ENCODE measurements at regions not wholly inside any gene's neighbourhood (a gene's known extent, or its start where the extent isn't known, plus 50 kb on each side); places are given as distances from the start of the nearest gene placed in this dataset.

- Histone ChIP-seq H3K36me3 (ENCODE audit: insufficient read depth) (no peaks in the 10 kb centered on the region), H3K27ac (ENCODE audit: low read depth) (no peak overlapping the region), H3K4me3 (ENCODE audit: low read depth, low read length) (no peak overlapping the region), H3K4me1 (ENCODE audit: insufficient read depth) (no peaks in the 10 kb centered on the region)
- 79% methylated on average over 6 of the region's 6 CpGs for WGBS
- no peak for DNase-seq (ENCODE audit: extremely low spot score)
Measured at GRCh38 chr4:54484383-54484782, 173.4 kb upstream of the KIT start.

- no peak overlapping the region for H3K27ac ChIP-seq (ENCODE audit: low read depth)
- no peak for DNase-seq (ENCODE audit: extremely low spot score)
- WGBS: 91% methylated on average over 2 of the region's 2 CpGs
- H3K4me3 ChIP-seq (ENCODE audit: low read depth, low read length): no peak overlapping the region
- no peaks in the 10 kb centered on the region for H3K36me3 ChIP-seq (ENCODE audit: insufficient read depth)
- no peaks in the 10 kb centered on the region for H3K4me1 ChIP-seq (ENCODE audit: insufficient read depth)
Measured at GRCh38 chr4:54487491-54487890, 170.3 kb upstream of the KIT start.

GRCh38 chr4:54493862-54494261 is 163.9 kb upstream of the KIT start:
- 81% methylated on average over 3 of the region's 3 CpGs for WGBS
- no peaks in the 10 kb centered on the region for H3K4me1 ChIP-seq (ENCODE audit: insufficient read depth)
- no peak overlapping the region for H3K27ac ChIP-seq (ENCODE audit: low read depth)
- no peaks in the 10 kb centered on the region for H3K36me3 ChIP-seq (ENCODE audit: insufficient read depth)
- H3K4me3 ChIP-seq (ENCODE audit: low read depth, low read length): no peak overlapping the region
- DNase-seq (ENCODE audit: extremely low spot score): no peak

- no peak for DNase-seq (ENCODE audit: extremely low spot score)
- Histone ChIP-seq H3K27ac (ENCODE audit: low read depth) (no peak overlapping the region), H3K4me3 (ENCODE audit: low read depth, low read length) (no peak overlapping the region), H3K36me3 (ENCODE audit: insufficient read depth) (no peaks in the 10 kb centered on the region), H3K4me1 (ENCODE audit: insufficient read depth) (no peaks in the 10 kb centered on the region)
- WGBS: 88% methylated on average over 7 of the region's 7 CpGs
Measured at GRCh38 chr4:54495091-54495490, 162.7 kb upstream of the KIT start.

GRCh38 chr4:54495641-54496040 is 162.1 kb upstream of the KIT start:
- H3K4me1 ChIP-seq (ENCODE audit: insufficient read depth): no peaks in the 10 kb centered on the region

GRCh38 chr4:54496412-54496811 is 161.3 kb upstream of the KIT start:
- WGBS: 77% methylated on average over 5 of the region's 5 CpGs
- no peak for DNase-seq (ENCODE audit: extremely low spot score)
- Histone ChIP-seq H3K36me3 (ENCODE audit: insufficient read depth) (no peaks in the 10 kb centered on the region), H3K4me1 (ENCODE audit: insufficient read depth) (no peaks in the 10 kb centered on the region), H3K4me3 (ENCODE audit: low read depth, low read length) (no peak overlapping the region), H3K27ac (ENCODE audit: low read depth) (no peak overlapping the region)

More at GRCh38 chr4:54495641-54496040, 162.1 kb upstream of the KIT start:
- Histone ChIP-seq H3K36me3 (ENCODE audit: insufficient read depth) (no peaks in the 10 kb centered on the region), H3K4me3 (ENCODE audit: low read depth, low read length) (no peak overlapping the region), H3K27ac (ENCODE audit: low read depth) (no peak overlapping the region)
- DNase-seq (ENCODE audit: extremely low spot score): no peak
- 87% methylated on average over 3 of the region's 3 CpGs for WGBS

GRCh38 chr4:54497947-54498346 is 159.8 kb upstream of the KIT start:
- Histone ChIP-seq H3K4me3 (ENCODE audit: low read depth, low read length) (no peak overlapping the region), H3K36me3 (ENCODE audit: insufficient read depth) (no peaks in the 10 kb centered on the region), H3K4me1 (ENCODE audit: insufficient read depth) (no peaks in the 10 kb centered on the region), H3K27ac (ENCODE audit: low read depth) (no peak overlapping the region)
- 62% methylated on average over 3 of the region's 3 CpGs for WGBS
- DNase-seq (ENCODE audit: extremely low spot score): no peak

- no peak for DNase-seq (ENCODE audit: extremely low spot score)
- WGBS: 63% methylated on average over 1 of the region's 1 CpG
Measured at GRCh38 chr4:54498661-54499111, 159.1 kb upstream of the KIT start.

GRCh38 chr4:54499308-54500074 is 158.3 kb upstream of the KIT start:
- Histone ChIP-seq H3K27ac (ENCODE audit: low read depth) (no peak overlapping the region), H3K4me1 (ENCODE audit: insufficient read depth) (no peaks in the 10 kb centered on the region), H3K36me3 (ENCODE audit: insufficient read depth) (no peaks in the 10 kb centered on the region), H3K4me3 (ENCODE audit: low read depth, low read length) (no peak overlapping the region)
- DNase-seq (ENCODE audit: extremely low spot score): no peak
- WGBS: 56% methylated on average over 7 of the region's 7 CpGs

More at GRCh38 chr4:54498661-54499111, 159.1 kb upstream of the KIT start:
- Histone ChIP-seq H3K36me3 (ENCODE audit: insufficient read depth) (no peaks in the 10 kb centered on the region), H3K4me1 (ENCODE audit: insufficient read depth) (no peaks in the 10 kb centered on the region), H3K4me3 (ENCODE audit: low read depth, low read length) (no peak overlapping the region), H3K27ac (ENCODE audit: low read depth) (no peak overlapping the region)

- H3K4me1 ChIP-seq (ENCODE audit: insufficient read depth): no peaks in the 10 kb centered on the region
- H3K36me3 ChIP-seq (ENCODE audit: insufficient read depth): no peaks in the 10 kb centered on the region
- no peak for DNase-seq (ENCODE audit: extremely low spot score)
- H3K4me3 ChIP-seq (ENCODE audit: low read depth, low read length): no peak overlapping the region
- no peak overlapping the region for H3K27ac ChIP-seq (ENCODE audit: low read depth)
Measured at GRCh38 chr4:54505362-54505761, 152.4 kb upstream of the KIT start.

- DNase-seq (ENCODE audit: extremely low spot score): no peak
- Histone ChIP-seq H3K4me1 (ENCODE audit: insufficient read depth) (no peaks in the 10 kb centered on the region), H3K27ac (ENCODE audit: low read depth) (no peak overlapping the region), H3K36me3 (ENCODE audit: insufficient read depth) (no peaks in the 10 kb centered on the region), H3K4me3 (ENCODE audit: low read depth, low read length) (no peak overlapping the region)
- WGBS: 90% methylated on average over 7 of the region's 7 CpGs
Measured at GRCh38 chr4:54505996-54506395, 151.8 kb upstream of the KIT start.

- Histone ChIP-seq H3K36me3 (ENCODE audit: insufficient read depth) (no peaks in the 10 kb centered on the region), H3K4me3 (ENCODE audit: low read depth, low read length) (no peak overlapping the region), H3K27ac (ENCODE audit: low read depth) (no peak overlapping the region), H3K4me1 (ENCODE audit: insufficient read depth) (no peaks in the 10 kb centered on the region)
- 86% methylated on average over 6 of the region's 6 CpGs for WGBS
- no peak for DNase-seq (ENCODE audit: extremely low spot score)
Measured at GRCh38 chr4:54509057-54509456, 148.7 kb upstream of the KIT start.

GRCh38 chr4:54513204-54513603 is 144.6 kb upstream of the KIT start:
- Histone ChIP-seq H3K4me3 (ENCODE audit: low read depth, low read length) (no peak overlapping the region), H3K36me3 (ENCODE audit: insufficient read depth) (no peaks in the 10 kb centered on the region), H3K27ac (ENCODE audit: low read depth) (no peak overlapping the region), H3K4me1 (ENCODE audit: insufficient read depth) (peaks cover 2% of the 10 kb centered on the region)
- no peak for DNase-seq (ENCODE audit: extremely low spot score)
- 36% methylated on average over 6 of the region's 6 CpGs for WGBS

- Histone ChIP-seq H3K36me3 (ENCODE audit: insufficient read depth) (no peaks in the 10 kb centered on the region), H3K4me3 (ENCODE audit: low read depth, low read length) (no peak overlapping the region), H3K4me1 (ENCODE audit: insufficient read depth) (peaks cover 2% of the 10 kb centered on the region), H3K27ac (ENCODE audit: low read depth) (no peak overlapping the region)
- no peak for DNase-seq (ENCODE audit: extremely low spot score)
Measured at GRCh38 chr4:54513741-54514140, 144.0 kb upstream of the KIT start.
